Muscle of leg (tissue), 3 donors: ENCODE measurements at regions not wholly inside any gene's neighbourhood (a gene's known extent, or its start where the extent isn't known, plus 50 kb on each side); places are given as distances from the start of the nearest gene placed in this dataset.
A peak's percentile ranks its signal among the peaks of the same experiment; 100 is the strongest.
"Not testable (repeated sequence)": the region's sequence is repeated elsewhere in the genome, so short reads cannot be mapped to it uniquely, and the experiment has no call there.

ENCODE experiments used
- DNase-seq: peaks from one replicate; pipeline ENCODE4 v3.0.0; 2013
- H3K27ac ChIP-seq: one replicate; pipeline ENCODE4 v1.5.1; 2013; ENCODE audit warnings: mild to moderate bottlenecking, low read length, control low read depth
- H3K27me3 ChIP-seq: one replicate; pipeline ENCODE4 v1.6.1; 2013; ENCODE audit warnings: low read length; ENCODE audit not compliant: control insufficient read depth, insufficient read depth
- H3K36me3 ChIP-seq: one replicate; pipeline ENCODE4 v1.6.1; 2013; ENCODE audit warnings: low read length; ENCODE audit not compliant: control insufficient read depth, insufficient read depth
- H3K4me1 ChIP-seq: one replicate; pipeline ENCODE4 v1.6.1; 2013; ENCODE audit warnings: low read length; ENCODE audit not compliant: control insufficient read depth, insufficient read depth
- H3K4me3 ChIP-seq: one replicate; pipeline ENCODE4 v1.5.1; 2013; ENCODE audit warnings: low read length, control low read depth
- H3K9me3 ChIP-seq: replicated peaks from 2 replicates; pipeline ENCODE4 v1.6.1; 2013; ENCODE audit warnings: low read depth, low read length; ENCODE audit not compliant: control insufficient read depth
- WGBS: methylation state at CpG from one replicate; pipeline ENCODE4 v1.1.5; 2013; ENCODE audit warnings: missing lambda C conversion rate; ENCODE audit not compliant: insufficient coverage; 5-methylcytosine and 5-hydroxymethylcytosine counted together

- Histone ChIP-seq H3K27ac (peak overlapping the region; percentile 59), H3K27me3 (no peaks in the 10 kb centered on the region), H3K36me3 (no peaks in the 10 kb centered on the region), H3K4me3 (no peak overlapping the region), H3K9me3 (no peaks in the 10 kb centered on the region), H3K4me1 (peaks cover 2% of the 10 kb centered on the region)
- DNase-seq: peak; percentile 28
- WGBS: no CpG with 5 or more reads among the region's 3 CpGs
These were observed 105.1 kb upstream of the KLHL13 start for GRCh38 chrX:118221733-118222132.

DNA sequence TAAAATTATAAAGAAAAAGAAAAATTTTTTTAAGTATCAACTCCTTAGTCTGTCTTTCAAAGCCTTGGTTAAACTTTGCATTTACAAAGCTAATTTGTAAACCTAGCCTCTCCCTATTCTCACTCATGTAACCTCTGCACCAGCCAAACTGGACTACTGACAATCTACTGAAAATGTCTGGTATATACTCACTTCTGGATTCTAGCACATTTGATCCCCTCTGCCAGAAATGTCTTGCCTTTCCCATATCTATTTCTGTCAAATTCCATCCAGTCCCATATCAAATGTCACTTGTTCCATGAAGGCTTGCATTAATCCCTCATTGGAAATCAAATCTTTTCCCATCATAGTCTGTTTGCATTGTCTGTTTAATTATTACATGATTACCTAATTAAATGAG lies 105.8 kb upstream of the KLHL13 start:
- H3K36me3 ChIP-seq: no peaks in the 10 kb centered on the region

DNA sequence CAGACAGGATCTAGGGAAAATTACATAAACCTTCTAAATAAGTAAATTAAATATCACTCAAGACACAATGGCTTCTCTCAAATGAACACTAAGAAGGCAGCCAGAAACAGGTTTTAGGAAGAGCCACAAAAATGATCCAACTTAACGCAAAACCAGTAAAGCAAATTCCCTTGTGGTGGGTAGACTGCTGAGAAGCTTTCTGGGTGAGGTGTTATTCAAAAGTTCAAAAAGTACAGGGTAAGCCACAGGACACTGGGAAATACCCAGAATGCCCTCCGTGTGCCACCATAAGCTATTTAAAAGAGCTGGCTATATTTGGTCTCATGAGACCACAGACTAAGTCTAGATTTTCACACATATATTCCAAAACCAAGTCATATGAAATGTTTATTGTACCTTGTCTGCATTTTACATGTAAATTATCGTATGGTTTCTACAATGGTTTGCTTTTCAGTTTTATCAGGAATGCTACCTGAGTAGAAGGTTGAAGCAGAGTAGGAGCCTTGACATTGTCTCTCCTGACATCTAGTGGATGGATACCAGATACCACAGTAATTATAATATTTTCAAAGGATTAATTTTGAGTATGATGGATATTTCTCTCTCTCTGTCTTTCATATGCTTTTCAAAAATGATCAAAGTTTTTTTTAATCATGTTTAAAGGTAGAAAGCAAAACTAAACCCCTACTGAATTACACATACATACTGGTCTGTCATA lies 109.3 kb upstream of the KLHL13 start:
- no CpG with 5 or more reads among the region's 3 CpGs for WGBS
- H3K9me3 ChIP-seq: no peaks in the 10 kb centered on the region
- H3K4me3 ChIP-seq: no peak overlapping the region
- peaks cover 2% of the 10 kb centered on the region for H3K4me1 ChIP-seq
- H3K27me3 ChIP-seq: no peaks in the 10 kb centered on the region
- no peak overlapping the region for H3K27ac ChIP-seq
- H3K36me3 ChIP-seq: no peaks in the 10 kb centered on the region
- no peak for DNase-seq

More for the DNA sequence above, 105.8 kb upstream of the KLHL13 start:
- DNase-seq: no peak
- no peak overlapping the region for H3K4me3 ChIP-seq
- H3K27ac ChIP-seq: no peak overlapping the region
- no peaks in the 10 kb centered on the region for H3K9me3 ChIP-seq
- peaks cover 2% of the 10 kb centered on the region for H3K4me1 ChIP-seq
- H3K27me3 ChIP-seq: no peaks in the 10 kb centered on the region

DNA sequence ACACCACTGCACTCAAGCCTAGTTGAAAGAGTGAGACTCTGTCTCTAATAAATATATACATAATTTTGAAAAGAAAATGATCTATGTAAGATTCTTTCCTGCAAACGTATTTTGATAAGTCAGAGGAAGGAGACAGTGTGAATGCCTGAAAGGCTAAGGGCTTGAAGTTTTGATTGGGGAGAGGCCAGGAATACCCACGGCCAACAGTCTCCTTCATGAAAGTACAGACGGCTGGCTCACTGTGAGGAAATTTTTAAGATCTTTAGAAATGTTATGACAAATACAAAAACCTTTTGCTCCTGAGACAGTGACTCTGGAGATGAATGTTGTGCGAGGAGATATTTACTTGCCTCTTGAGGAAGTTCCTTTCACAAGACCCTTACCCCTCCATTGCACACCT lies 111.4 kb upstream of the KLHL13 start:
- Histone ChIP-seq H3K36me3 (no peaks in the 10 kb centered on the region), H3K4me1 (no peaks in the 10 kb centered on the region), H3K27me3 (no peaks in the 10 kb centered on the region), H3K27ac (no peak overlapping the region), H3K4me3 (no peak overlapping the region), H3K9me3 (no peaks in the 10 kb centered on the region)
- DNase-seq: no peak
- WGBS: no CpG with 5 or more reads among the region's 4 CpGs

DNA sequence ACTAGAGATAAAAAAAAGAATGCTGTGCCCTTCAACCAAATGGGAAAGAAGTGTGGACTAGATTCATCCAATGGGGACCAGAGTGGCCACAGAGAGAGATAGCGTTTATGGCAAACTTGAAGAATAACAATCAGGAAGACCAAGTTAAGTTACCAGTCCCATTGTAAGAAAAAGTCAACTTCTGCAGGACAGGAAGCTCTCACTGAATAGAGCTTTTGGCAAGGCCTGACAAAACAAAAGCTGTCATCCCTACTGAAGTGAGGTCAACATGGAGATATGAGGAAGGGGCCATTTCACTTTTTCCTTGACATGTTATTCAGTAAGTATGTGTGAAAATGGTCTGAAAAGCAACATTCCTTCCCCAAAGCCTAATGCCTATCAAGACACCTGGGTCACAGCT lies 111.8 kb upstream of the KLHL13 start:
- 83% methylated on average over 1 of the region's 1 CpG for WGBS
- no peaks in the 10 kb centered on the region for H3K4me1 ChIP-seq
- H3K4me3 ChIP-seq: no peak overlapping the region

GRCh38 chrX:118231464-118231863 lies 114.4 kb upstream of the WDR44 start:
- no peaks in the 10 kb centered on the region for H3K9me3 ChIP-seq
- H3K27me3 ChIP-seq: no peaks in the 10 kb centered on the region
- H3K27ac ChIP-seq: no peak overlapping the region
- H3K36me3 ChIP-seq: no peaks in the 10 kb centered on the region
- no peaks in the 10 kb centered on the region for H3K4me1 ChIP-seq
- no peak overlapping the region for H3K4me3 ChIP-seq
- DNase-seq: no peak

More for the DNA sequence above, 111.8 kb upstream of the KLHL13 start:
- no peak for DNase-seq
- Histone ChIP-seq H3K9me3 (no peaks in the 10 kb centered on the region), H3K36me3 (no peaks in the 10 kb centered on the region), H3K27me3 (no peaks in the 10 kb centered on the region), H3K27ac (no peak overlapping the region)

- peak; percentile 93 for DNase-seq
- no peak overlapping the region for H3K4me3 ChIP-seq
- peaks cover 3% of the 10 kb centered on the region for H3K27me3 ChIP-seq
- H3K4me1 ChIP-seq: peaks cover 15% of the 10 kb centered on the region
- H3K36me3 ChIP-seq: no peaks in the 10 kb centered on the region
- peaks cover 6% of the 10 kb centered on the region for H3K9me3 ChIP-seq
- no CpG with 5 or more reads among the region's 2 CpGs for WGBS
- peak overlapping the region; percentile 87 for H3K27ac ChIP-seq
These were observed 106.6 kb upstream of the WDR44 start for GRCh38 chrX:118239178-118239870.

DNA sequence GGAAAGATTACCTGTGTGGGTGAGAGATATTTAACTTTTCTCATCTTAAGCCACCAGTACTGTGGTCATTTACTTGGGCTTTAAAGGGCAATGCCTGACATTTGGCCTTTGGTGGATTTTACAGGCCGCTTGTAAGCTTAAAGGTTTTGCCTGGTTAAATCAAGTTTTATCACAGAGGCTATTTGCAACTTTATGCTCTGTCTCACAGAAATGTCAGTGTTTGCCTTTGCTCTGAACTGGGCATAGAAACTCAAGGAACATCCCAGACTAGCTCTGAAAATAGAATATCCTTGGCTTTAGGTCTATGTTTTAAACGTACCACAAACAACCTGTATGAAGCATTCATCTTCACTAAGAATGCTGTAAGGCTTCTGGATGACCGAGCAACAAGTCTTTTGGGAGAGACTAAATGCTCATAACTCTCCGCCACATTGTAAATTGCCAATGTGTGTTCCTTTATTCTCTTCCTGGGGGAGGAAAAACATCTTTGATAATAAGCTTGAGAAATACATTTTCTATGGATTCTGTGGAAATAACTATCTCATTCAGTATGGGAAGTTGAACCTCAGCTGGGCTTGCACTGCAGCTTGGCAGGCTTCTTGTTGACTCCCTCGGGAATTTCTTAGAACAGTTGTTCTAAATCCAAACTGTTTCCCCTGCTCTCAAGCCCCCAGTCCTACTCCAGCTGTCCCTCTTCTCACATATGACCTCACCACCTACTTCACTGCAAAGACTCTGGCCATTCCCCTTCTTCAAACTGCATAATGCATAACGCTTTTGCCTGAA lies 105.8 kb upstream of the WDR44 start:
- no peak overlapping the region for H3K4me3 ChIP-seq
- H3K36me3 ChIP-seq: no peaks in the 10 kb centered on the region
- peak overlapping the region; percentile 87 for H3K27ac ChIP-seq
- peak; percentile 97 for DNase-seq
- H3K9me3 ChIP-seq: peaks cover 6% of the 10 kb centered on the region
- 41% methylated on average over 3 of the region's 6 CpGs for WGBS
- H3K4me1 ChIP-seq: peaks cover 15% of the 10 kb centered on the region
- peaks cover 3% of the 10 kb centered on the region for H3K27me3 ChIP-seq

DNA sequence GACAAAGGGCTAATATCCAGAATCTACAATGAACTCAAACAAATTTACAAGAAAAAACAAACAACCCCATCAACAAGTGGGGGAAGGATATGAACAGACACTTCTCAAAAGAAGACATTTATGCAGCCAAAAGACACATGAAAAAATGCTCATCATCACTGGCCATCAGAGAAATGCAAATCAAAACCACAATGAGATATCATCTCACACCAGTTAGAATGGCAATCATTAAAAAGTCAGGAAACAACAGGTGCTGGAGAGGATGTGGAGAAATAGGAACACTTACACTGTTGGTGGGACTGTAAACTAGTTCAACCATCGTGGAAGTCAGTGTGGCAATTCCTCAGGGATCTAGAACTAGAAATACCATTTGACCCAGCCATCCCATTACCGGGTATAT lies 98.9 kb upstream of the WDR44 start:
- H3K36me3 ChIP-seq, H3K4me1 ChIP-seq, H3K27me3 ChIP-seq, DNase-seq, H3K4me3 ChIP-seq, H3K9me3 ChIP-seq, H3K27ac ChIP-seq: not testable (repeated sequence)
- WGBS: no CpG with 5 or more reads among the region's 2 CpGs

- no peaks in the 10 kb centered on the region for H3K36me3 ChIP-seq
- no peaks in the 10 kb centered on the region for H3K9me3 ChIP-seq
- no peak overlapping the region for H3K4me3 ChIP-seq
- H3K27ac ChIP-seq: peak overlapping the region; percentile 91
- peaks cover 6% of the 10 kb centered on the region for H3K4me1 ChIP-seq
- DNase-seq: peak; percentile 66
- peaks cover 3% of the 10 kb centered on the region for H3K27me3 ChIP-seq
These were observed 96.8 kb upstream of the WDR44 start for GRCh38 chrX:118249146-118249545.
